NCI-H1417 treated with DMSO at 0.1 percent for 48 hours (cell line): ENCODE measurements at regions not wholly inside any gene's neighbourhood (a gene's known extent, or its start where the extent isn't known, plus 50 kb on each side); places are given as distances from the start of the nearest gene placed in this dataset.
"Not testable (repeated sequence)": the region's sequence is repeated elsewhere in the genome, so short reads cannot be mapped to it uniquely, and the experiment has no call there.

Experiments used
- DNase-seq: peaks from one replicate; lab custom pipeline; 2025; lab: John Stamatoyannopoulos, UW

- no peak for DNase-seq
Observed at GRCh38 chr4:57877047-57877458, 766.9 kb upstream of the IGFBP7 start.

DNA sequence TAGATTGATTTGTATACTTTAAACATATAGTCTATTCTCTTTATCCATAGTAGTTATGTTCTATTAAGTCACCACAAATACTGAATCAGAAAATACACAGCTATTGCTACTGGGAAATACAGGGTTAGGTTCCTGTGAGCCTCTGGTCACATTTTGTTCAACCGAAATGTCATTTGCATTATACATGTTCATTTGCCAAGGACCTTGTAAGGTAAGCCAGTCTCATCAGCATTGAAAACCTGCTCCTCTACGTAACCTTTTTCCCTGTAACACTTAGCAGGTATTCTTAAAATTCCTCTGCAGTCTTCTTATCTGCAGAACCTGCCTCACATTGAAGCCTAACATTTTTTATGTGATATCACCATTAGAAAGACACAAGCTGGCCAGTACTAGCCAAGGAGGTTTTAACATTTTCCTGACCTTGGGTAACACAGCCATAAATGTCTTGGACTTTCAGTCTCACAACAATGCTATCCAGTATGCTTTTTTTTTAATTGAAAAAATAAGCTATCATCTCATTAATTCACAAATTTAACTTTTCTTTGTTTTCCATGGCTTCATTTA, 765.7 kb upstream of the IGFBP7 start:
- no peak for DNase-seq

DNA sequence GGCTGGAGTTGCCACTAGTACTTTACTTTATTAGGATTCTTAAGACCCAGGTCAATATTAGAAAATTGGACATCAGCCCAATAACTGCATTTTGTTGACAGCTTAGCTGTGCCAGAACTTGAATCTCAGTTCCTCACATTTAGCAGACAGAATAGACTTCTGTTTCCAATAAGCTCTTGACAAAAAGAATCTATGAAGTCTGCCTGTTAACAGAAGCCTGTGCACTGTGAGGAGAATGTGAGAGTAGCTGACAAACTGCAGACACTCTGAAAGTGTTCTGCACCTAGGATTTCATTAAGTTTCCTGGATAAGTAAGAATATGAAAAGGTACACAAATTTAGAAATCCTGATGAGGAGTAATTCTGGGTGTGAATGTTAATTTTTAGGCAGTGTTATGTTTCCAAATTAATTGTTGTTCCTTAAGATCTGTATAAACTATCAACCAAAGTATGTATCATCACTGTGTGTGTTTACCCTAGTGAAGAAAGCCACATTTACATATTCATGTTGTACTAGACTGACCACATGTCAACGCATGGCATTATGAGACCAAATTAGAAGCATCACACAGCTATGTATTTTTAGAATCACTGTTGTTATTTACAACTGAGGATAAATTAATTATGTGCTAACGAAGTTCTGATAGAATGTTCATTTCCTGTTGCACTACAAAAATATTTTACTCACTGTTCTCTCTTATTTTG, 756.4 kb upstream of the IGFBP7 start:
- no peak for DNase-seq

- DNase-seq: no peak
Observed at GRCh38 chr4:57865264-57865663, 755.1 kb upstream of the IGFBP7 start.

- no peak for DNase-seq
Observed at GRCh38 chr4:57854748-57855147, 744.6 kb upstream of the IGFBP7 start.

GRCh38 chr4:57850141-57850540, 740.0 kb upstream of the IGFBP7 start:
- no peak for DNase-seq

DNA sequence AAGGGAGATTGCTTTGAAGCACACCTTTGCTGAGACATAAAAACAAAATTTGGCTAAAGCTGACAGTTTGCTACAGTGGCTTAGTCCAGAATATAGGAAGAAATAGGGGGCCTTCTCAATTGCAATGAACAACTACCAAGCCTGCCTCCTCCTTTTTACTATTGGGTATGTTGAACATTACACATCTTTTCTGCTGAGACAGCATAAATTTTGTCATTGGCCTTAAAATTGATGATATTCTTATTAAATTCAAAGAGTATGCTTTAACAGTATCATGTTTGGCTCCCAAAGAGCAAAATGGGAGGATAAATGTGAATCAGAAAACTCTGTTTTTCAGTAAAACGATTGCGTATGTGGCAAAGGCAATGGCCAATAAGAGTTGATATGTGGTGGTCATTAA, 721.9 kb upstream of the IGFBP7 start:
- no peak for DNase-seq

DNA sequence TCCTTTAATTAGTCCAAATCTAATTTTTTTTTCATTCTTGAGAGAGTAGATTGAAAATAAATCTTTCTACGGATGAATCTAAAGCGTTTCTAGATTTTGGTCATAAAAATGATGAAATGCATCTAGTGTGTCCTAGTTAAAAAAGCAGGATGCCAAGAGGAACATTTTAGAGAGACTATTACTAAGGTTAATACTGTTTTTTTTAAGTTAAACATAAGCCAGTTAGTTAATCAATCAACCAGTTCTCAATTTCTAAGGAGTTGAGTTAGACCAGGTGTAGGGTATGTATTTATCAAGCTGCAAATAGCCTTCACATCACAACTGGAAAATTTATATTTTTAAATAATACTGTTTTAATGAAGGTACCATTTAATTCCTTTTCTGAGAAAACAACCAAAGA, 679.5 kb upstream of the IGFBP7 start:
- no peak for DNase-seq

DNA sequence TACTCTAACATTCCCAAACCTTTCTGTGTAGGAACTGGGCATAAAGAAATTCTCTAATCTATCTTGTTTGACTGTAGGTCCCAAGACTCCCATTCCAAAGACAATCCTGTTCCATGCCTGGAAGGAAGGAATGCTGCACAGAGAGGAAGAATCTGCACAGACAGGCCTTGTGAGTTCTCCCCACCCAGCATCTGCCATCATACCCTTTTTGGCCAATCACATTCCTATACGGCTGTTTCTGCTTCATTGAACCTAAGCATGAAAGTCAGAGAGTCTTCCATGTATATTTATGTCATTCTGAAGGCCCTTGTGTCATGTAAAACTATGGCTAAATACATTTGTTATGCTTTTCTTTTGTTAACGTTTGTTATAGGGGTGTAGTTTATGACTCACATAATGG, 667.7 kb upstream of the IGFBP7 start:
- DNase-seq: no peak

- DNase-seq: no peak
Observed at GRCh38 chr4:57774681-57775080, 664.5 kb upstream of the IGFBP7 start.

DNA sequence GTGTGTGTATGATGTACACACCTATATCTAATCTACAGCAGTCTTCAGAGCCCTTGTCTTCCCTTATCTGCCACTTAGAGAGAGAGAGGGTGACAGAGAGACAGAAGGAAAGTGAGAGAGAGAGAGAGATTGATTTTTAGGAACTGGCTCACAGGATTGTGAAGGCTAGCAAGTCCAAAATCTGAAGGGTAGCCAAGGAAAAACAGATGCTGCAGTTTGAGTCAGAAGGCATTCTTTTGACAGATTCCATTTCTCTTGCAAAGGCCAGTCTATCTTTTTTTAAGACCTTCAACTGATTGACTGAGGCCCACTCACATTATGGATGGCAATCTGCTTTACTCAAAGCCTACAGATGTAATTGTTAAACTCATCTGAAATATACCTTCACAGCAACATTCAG, 664.0 kb upstream of the IGFBP7 start:
- DNase-seq: no peak

- DNase-seq: no peak
Observed at GRCh38 chr4:57766341-57766740, 656.2 kb upstream of the IGFBP7 start.

- no peak for DNase-seq
Observed at GRCh38 chr4:57764856-57765255, 654.7 kb upstream of the IGFBP7 start.

DNA sequence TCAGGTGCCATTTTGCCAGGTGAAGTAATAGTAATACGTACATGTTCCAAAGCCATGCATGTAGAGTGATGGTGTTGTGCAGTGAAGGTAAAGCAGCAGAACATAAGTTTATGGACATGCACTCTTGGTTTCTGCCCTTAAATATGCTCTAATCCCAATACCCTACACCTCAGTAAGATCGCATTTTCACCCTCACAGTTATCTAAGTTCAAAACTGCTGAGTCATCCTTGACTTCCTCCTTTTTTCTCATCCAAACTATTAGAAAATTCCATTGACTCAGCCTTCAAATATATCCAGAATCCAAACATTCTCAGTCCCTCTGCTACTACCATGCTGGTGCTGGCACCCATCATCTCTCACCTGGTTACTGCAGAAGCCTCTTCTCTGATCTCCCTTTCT, 652.9 kb upstream of the IGFBP7 start:
- no peak for DNase-seq

- no peak for DNase-seq
Observed at GRCh38 chr4:57740625-57741190, 630.5 kb upstream of the IGFBP7 start.

DNA sequence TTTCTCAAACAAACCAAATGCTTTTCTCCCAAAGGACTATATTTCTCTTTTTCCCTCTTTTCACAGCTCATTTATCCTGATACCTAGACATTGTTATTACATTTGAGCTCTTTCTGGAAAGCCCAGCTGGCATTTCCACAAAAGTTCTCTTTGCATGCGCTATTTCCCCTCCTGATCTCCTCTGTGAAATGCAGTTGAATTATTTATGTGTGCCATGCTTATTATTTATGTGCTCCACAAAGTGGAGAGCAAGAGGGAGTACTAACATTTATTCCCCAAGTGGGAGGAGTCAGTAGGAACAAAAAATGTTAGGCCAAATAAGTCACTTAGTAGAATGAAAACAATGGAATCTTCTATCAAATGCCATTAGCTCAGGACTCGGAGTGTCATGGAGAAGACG, 626.6 kb upstream of the IGFBP7 start:
- no peak for DNase-seq

DNA sequence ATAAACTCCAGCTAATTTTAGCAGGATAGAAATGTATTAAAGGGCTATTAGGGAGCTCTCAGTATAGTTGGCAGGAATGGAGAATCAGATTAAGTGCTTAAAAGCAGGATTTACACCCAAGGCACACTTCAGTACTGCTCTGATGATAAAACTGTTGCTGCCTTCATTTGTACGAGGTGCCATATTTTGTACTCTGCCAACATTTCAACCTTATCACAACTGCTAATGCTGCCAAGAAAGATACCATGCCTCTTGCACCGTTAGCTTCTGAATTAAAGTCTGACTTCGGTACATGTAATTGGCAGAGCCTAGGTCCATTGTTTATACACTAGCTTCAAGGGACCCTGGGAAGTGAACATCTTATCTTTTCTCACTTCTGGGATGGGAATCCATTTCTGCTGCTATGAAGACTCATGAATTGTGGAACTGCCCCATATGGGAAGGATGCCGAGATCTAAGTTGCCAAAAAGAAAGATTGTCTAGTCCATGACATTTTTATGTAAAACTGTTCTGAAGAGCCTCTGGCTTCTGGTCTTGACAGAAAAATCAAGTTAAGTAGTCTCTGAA, 624.0 kb upstream of the IGFBP7 start:
- DNase-seq: no peak

DNA sequence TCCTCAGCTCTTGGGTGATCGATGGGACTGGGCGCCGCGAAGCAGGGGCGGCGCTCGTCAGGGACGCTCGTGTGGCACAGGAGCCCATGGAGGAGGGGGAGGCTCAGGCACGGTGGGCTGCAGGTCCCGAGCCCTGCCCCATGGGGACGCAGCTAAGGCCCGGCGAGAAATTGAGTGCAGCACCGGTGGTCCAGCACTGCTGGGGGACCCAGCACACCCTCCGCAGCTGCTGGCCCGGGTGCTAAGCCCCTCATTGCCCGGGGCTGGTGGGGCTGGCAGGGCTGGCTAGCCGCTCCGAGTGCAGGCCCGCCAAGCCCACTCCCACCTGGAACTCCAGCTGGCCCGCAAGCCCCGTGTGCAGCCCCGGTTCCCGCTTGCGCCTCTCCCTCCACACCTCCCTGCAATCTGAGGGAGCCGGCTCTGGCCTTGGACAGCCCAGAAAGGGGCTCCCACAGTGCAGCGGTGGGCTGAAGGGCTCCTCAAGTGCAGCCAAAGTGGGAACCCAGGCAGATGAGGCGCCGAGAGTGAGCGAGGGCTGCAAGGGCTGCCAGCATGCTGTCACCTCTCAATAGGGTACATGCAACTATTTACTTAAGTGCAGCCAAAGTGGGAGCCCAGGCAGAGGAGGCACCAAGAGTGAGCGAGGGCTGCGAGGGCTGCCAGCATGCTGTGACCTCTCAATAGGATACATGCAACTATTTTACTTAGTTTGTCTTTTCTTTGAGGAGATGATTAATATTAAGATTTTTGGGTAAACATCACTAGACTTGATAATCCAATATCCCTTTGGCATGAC, 619.8 kb upstream of the IGFBP7 start:
- DNase-seq: not testable (repeated sequence)

DNA sequence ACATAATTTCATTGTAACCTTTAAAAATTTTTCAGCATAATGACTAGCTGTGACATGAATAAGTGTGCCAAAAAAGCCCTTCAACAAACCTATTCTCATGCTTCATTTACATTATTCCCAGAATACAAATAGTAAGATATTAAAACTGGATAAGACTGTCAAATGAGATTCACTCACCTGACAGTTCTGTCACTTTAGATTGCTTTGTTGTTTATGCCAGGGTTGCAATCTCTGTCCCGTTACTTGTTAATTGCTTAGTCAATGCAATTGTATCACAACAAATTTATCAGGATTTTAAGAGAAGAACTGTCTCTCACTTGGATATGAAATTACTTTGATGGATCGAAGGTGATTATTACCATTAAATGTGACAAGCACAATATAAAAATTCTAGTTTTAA, 616.0 kb upstream of the IGFBP7 start:
- DNase-seq: no peak

- no peak for DNase-seq
Observed at GRCh38 chr4:57719456-57719855, 609.3 kb upstream of the IGFBP7 start.

- not testable (repeated sequence) for DNase-seq
Observed at GRCh38 chr4:57714313-57714712, 604.1 kb upstream of the IGFBP7 start.

DNA sequence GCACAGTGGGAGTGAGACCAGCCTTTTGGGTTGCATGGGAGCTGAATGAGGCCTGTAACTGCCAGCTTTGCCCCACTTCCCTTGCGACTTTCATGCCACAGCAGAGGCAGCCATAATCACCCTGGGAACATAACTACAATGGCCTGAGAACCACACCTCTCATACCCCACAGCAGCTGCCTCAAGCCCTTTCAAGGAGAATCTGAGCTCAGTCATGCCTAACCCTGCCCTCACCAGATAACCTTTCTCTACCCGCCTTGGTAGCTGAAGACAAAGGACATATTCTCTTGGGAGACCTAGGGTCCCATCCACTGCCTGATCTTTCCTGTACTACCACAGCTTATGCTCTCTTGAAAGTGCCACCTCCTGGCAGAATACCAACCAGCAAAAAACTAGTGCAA, 599.9 kb upstream of the IGFBP7 start:
- no peak for DNase-seq

- no peak for DNase-seq
Observed at GRCh38 chr4:57691370-57691769, 581.2 kb upstream of the IGFBP7 start.
